Progenitor cell of endocrine pancreas (in vitro differentiated cells): ENCODE measurements at regions not wholly inside any gene's neighbourhood (a gene's known extent, or its start where the extent isn't known, plus 50 kb on each side); places are given as distances from the start of the nearest gene placed in this dataset.

Experiments used
- DNase-seq: peaks from one replicate; pipeline ENCODE4 v3.0.0; 2021; ENCODE audit warnings: low spot score; ENCODE audit not compliant: unreplicated experiment
- H3K27ac Mint-ChIP-seq: 2 replicates; pipeline ENCODE4 v1.8.0; 2021; ENCODE audit warnings: mild to moderate bottlenecking, moderate library complexity, mixed read lengths
- H3K27me3 Mint-ChIP-seq: 2 replicates; pipeline ENCODE4 v1.8.0; 2021; ENCODE audit warnings: mixed read lengths
- H3K36me3 Mint-ChIP-seq: 2 replicates; pipeline ENCODE4 v1.8.0; 2022; ENCODE audit warnings: mixed read lengths; ENCODE audit not compliant: insufficient read depth
- H3K4me1 Mint-ChIP-seq: 2 replicates; pipeline ENCODE4 v1.8.0; 2021; ENCODE audit warnings: low read depth, mixed read lengths
- H3K4me3 Mint-ChIP-seq: 2 replicates; pipeline ENCODE4 v1.8.0; 2021; ENCODE audit warnings: low read depth, mild to moderate bottlenecking, moderate library complexity, mixed read lengths
- H3K9me3 Mint-ChIP-seq: 2 replicates; pipeline ENCODE4 v1.8.0; 2021; ENCODE audit warnings: low read depth, mixed read lengths
- TF ChIP-seq, protein P1 (sequence below): fragments of 200-600 bp; sonication (generic); IDR thresholded peaks from one replicate; pipeline ENCODE4 v1.5.0; 2021; ENCODE audit warnings: antibody characterized with exemption, mild to moderate bottlenecking; ENCODE audit not compliant: unreplicated experiment

- Mint-ChIP-seq H3K36me3 (no peaks in the 10 kb centered on the region), H3K27ac (no peak overlapping the region), H3K9me3 (peaks cover 3% of the 10 kb centered on the region), H3K4me1 (peaks cover 3% of the 10 kb centered on the region), H3K27me3 (no peaks in the 10 kb centered on the region), H3K4me3 (no peak overlapping the region)
- DNase-seq, result no peak
- TF ChIP-seq, protein P1, sequence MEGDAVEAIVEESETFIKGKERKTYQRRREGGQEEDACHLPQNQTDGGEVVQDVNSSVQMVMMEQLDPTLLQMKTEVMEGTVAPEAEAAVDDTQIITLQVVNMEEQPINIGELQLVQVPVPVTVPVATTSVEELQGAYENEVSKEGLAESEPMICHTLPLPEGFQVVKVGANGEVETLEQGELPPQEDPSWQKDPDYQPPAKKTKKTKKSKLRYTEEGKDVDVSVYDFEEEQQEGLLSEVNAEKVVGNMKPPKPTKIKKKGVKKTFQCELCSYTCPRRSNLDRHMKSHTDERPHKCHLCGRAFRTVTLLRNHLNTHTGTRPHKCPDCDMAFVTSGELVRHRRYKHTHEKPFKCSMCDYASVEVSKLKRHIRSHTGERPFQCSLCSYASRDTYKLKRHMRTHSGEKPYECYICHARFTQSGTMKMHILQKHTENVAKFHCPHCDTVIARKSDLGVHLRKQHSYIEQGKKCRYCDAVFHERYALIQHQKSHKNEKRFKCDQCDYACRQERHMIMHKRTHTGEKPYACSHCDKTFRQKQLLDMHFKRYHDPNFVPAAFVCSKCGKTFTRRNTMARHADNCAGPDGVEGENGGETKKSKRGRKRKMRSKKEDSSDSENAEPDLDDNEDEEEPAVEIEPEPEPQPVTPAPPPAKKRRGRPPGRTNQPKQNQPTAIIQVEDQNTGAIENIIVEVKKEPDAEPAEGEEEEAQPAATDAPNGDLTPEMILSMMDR, result no peak
Measured at GRCh38 chr10:107834706-107835105, 670.2 kb upstream of the SORCS1 start.

DNA sequence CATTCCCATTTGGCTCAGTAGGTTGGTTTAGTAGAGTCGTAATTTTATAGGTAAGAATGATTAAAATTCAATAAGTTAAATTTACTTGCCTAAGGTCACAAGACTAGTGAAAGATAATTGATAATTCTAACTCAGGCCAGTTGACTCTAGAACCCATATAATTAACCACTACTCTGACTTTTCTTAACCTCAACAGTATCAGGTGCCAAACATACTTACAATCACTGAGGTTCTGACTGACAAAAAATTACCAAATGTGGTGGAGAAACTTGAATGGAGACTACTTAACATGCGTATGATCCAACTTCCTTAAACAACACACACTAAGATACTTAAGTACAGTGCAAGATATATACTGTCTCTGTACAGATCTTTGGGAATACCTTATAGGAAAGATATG lies 667.3 kb upstream of the SORCS1 start:
- peaks cover 3% of the 10 kb centered on the region for H3K4me1 Mint-ChIP-seq
- peaks cover 3% of the 10 kb centered on the region for H3K9me3 Mint-ChIP-seq
- H3K36me3 Mint-ChIP-seq, result no peaks in the 10 kb centered on the region
- H3K27ac Mint-ChIP-seq, result no peak overlapping the region
- no peak for DNase-seq
- no peak overlapping the region for H3K4me3 Mint-ChIP-seq
- H3K27me3 Mint-ChIP-seq, result no peaks in the 10 kb centered on the region
- TF ChIP-seq, protein P1, result no peak

GRCh38 chr10:107829161-107829560 lies 664.7 kb upstream of the SORCS1 start:
- H3K9me3 Mint-ChIP-seq, result no peaks in the 10 kb centered on the region
- H3K4me3 Mint-ChIP-seq, result no peak overlapping the region
- H3K4me1 Mint-ChIP-seq, result no peaks in the 10 kb centered on the region
- no peak for DNase-seq
- H3K27ac Mint-ChIP-seq, result no peak overlapping the region
- H3K36me3 Mint-ChIP-seq, result no peaks in the 10 kb centered on the region
- no peaks in the 10 kb centered on the region for H3K27me3 Mint-ChIP-seq
- TF ChIP-seq, protein P1, result no peak

DNA sequence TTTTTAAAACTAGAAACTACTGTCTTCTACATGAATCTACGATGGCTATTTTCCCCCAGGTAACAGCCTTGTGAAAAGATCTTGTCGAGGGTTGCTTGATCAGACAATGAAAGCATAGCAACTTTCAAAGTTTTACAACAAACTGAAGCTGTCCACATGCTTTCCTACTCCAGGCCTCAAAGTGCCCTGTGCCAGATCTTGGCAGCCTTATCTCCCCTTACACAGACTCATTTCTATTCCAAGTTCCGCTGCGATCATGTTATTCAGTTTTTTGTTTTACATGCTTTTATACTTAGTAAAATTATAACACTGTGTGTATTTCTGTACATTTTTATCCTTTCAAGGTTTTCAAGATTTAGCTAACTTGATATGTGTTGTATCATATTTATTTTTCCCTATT lies 661.7 kb upstream of the SORCS1 start:
- H3K4me1 Mint-ChIP-seq, result no peaks in the 10 kb centered on the region
- TF ChIP-seq, protein P1, result no peak
- no peaks in the 10 kb centered on the region for H3K36me3 Mint-ChIP-seq
- DNase-seq, result no peak
- H3K27me3 Mint-ChIP-seq, result no peaks in the 10 kb centered on the region
- H3K9me3 Mint-ChIP-seq, result no peaks in the 10 kb centered on the region
- H3K27ac Mint-ChIP-seq, result no peak overlapping the region
- H3K4me3 Mint-ChIP-seq, result no peak overlapping the region

GRCh38 chr10:107814865-107815487 lies 650.5 kb upstream of the SORCS1 start:
- TF ChIP-seq, protein P1, result peak; percentile 71
- H3K4me3 Mint-ChIP-seq, result no peak overlapping the region
- no peaks in the 10 kb centered on the region for H3K27me3 Mint-ChIP-seq
- peak; percentile 11 for DNase-seq
- no peaks in the 10 kb centered on the region for H3K9me3 Mint-ChIP-seq
- no peaks in the 10 kb centered on the region for H3K36me3 Mint-ChIP-seq
- H3K27ac Mint-ChIP-seq, result no peak overlapping the region
- H3K4me1 Mint-ChIP-seq, result peaks cover 13% of the 10 kb centered on the region
